22Rv1 (cell line): ENCODE measurements at regions not wholly inside any gene's neighbourhood (a gene's known extent, or its start where the extent isn't known, plus 50 kb on each side); places are given as distances from the start of the nearest gene placed in this dataset.
"Not testable (repeated sequence)": the region's sequence is repeated elsewhere in the genome, so short reads cannot be mapped to it uniquely, and the experiment has no call there.

Experiments
- H3K27ac ChIP-seq: fragments of 450-650 bp; 2 replicates; pipeline ENCODE4 v1.5.1; 2017
- ZFX ChIP-seq: fragments of 450-650 bp; IDR thresholded peaks from 2 replicates; pipeline ENCODE4 v1.6.1; 2017; ENCODE audit warnings: antibody characterized with exemption, borderline replicate concordance
- TF ChIP-seq, protein P1 (sequence below): fragments of 450-650 bp; IDR thresholded peaks from 2 replicates; pipeline ENCODE4 v1.5.1; 2017; ENCODE audit warnings: mild to moderate bottlenecking

DNA sequence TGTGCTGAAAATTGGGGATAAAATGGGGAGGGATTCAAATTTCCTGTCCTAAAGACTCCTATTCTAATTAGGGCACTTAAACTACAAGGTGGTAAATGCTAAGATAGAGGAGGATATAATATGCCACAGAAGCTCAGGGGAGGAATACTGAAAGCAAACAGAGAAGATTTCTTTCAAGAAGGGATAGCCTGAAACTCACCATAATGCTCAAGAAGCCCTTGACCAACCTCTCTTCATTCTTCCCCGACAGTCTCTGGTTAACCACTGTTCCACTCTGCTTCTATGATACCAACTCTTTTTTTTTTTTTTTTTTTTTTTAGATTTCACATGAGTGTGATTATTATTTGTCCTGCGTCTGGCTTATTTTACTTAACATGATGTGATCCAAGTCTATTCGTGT, 398.2 kb upstream of the FRG2C start:
- no peak overlapping the region for H3K27ac ChIP-seq
- no peak for TF ChIP-seq ZFX
- TF ChIP-seq, protein P1, sequence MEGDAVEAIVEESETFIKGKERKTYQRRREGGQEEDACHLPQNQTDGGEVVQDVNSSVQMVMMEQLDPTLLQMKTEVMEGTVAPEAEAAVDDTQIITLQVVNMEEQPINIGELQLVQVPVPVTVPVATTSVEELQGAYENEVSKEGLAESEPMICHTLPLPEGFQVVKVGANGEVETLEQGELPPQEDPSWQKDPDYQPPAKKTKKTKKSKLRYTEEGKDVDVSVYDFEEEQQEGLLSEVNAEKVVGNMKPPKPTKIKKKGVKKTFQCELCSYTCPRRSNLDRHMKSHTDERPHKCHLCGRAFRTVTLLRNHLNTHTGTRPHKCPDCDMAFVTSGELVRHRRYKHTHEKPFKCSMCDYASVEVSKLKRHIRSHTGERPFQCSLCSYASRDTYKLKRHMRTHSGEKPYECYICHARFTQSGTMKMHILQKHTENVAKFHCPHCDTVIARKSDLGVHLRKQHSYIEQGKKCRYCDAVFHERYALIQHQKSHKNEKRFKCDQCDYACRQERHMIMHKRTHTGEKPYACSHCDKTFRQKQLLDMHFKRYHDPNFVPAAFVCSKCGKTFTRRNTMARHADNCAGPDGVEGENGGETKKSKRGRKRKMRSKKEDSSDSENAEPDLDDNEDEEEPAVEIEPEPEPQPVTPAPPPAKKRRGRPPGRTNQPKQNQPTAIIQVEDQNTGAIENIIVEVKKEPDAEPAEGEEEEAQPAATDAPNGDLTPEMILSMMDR = no peak

DNA sequence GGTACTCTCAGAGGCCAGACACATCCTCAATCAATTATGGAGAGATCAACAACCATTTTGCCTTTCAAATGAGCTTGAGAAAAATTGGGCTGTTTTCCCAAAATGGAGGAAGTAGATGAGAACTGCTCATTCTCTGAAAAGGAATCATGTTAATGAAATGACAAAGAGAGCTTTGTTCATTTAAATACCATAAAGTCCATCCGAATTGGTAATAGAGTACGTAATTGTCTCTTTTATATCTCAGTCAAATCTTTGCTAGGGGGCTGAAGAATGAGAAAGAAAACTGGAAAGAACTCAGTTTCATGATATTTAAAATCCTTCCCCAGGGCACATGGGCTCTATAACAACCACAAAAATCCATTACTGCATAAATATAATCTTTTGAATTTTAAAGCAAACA, 395.6 kb upstream of the FRG2C start:
- H3K27ac ChIP-seq = not testable (repeated sequence)

DNA sequence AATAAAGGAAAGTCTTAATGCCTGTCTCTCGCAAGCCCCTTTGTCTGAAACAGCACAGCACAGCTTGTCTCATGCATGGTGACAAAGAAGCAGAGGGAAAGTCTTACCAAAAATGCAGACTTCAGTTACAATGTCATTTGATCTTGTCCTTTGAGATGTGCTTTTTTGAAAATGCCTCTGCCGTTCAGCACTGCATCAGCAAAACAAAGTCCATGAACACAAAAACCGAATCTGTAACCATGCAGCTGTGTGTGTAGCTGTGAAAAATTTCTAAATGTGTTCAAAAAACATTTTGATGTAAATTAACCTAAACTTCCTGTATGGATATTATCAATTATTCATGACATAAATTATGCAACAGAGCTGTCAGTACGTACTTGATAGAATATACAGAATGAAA, 391.9 kb upstream of the FRG2C start:
- not testable (repeated sequence) for H3K27ac ChIP-seq

DNA sequence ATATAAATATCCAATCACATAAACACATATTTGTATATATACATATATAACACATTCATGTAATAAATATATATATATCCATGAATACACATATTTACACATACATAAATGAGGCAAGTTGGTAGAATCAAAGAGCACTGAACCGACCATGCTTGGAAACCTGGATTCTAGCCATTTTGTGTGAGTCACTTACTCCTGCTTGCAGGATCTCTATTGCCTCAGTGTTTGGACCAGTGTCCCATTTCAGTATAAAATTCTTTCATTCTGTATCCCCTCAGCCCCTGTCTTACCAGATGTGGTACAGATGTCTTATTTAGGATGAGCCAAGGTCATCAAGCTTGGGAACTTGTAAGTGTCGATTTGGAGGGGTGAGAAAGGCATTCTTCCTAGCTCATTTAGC, 391.4 kb upstream of the FRG2C start:
- TF ChIP-seq, protein P1 = no peak
- no peak for TF ChIP-seq ZFX
- H3K27ac ChIP-seq = no peak overlapping the region

DNA sequence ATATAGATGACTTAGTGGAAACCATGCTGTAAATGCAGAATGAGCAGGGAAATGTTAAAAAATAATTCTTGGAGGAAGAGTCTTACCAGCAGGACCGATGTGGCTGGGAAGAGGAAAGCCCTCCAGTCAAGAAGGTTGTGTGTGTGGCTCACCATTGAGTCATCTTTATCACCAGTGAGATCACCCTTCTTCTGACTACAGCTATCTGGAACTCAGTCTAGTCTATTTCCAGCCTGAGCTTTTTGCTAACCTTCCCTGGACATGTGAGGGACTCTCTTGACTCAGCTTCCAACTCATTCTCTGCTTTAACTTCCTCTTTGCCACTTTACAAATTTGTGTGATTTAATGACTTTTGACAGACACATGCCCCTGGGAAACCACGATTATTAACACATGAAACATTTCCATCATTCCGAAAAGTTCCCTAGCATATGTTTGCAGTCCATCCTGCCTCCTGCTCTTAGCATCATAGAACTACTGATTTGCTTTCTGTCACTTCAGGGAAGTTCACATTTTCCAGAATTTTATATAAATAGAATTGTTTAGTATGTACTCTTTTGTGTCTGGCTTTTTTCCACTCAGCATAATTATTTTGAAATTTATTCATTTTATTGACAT, 378.5 kb upstream of the FRG2C start:
- H3K27ac ChIP-seq = not testable (repeated sequence)

DNA sequence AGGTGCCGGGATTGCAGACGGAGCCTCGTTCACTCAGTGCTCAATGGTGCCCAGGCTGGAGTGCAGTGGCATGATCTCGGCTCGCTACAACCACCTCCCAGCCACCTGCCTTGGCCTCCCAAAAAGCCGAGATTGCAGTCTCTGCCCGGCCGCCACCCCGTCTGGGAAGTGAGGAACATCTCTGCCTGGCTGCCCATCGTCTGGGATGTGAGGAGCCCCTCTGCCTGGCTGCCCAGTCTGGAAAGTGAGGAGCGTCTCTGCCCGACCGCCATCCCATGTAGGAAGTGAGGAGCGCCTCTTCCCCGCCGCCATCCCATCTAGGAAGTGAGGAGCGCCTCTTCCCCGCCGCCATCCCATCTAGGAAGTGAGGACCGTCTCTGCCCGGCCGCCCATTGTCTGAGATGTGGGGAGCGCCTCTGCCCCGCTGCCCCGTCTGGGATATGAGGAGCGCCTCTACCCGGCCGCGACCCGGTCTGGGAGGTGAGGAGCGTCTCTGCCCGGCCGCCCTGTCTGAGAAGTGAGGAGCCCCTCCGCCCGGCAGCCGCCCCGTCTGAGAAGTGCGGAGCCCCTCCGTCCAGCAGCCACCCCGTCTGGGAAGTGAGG, 375.1 kb upstream of the FRG2C start:
- H3K27ac ChIP-seq = not testable (repeated sequence)

DNA sequence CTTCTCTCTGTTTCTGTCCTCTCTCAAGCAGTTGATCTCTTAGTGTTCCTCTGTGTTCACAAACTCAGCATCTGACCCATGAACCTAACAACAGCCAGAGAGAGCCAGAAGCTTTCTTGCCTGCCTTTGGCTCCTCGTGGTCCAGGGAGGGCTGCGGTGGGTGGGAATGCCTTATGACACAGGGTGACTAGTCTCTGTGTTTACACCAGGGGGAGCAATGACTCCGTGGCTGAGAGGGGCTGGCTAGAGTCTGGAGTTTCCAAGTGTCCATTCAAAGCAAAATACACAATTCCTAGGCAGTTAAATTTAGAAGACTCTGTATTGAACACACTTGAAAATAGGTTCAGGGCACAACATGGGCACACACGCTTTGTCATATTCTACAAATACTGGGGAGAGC, 370.0 kb upstream of the FRG2C start:
- no peak overlapping the region for H3K27ac ChIP-seq

DNA sequence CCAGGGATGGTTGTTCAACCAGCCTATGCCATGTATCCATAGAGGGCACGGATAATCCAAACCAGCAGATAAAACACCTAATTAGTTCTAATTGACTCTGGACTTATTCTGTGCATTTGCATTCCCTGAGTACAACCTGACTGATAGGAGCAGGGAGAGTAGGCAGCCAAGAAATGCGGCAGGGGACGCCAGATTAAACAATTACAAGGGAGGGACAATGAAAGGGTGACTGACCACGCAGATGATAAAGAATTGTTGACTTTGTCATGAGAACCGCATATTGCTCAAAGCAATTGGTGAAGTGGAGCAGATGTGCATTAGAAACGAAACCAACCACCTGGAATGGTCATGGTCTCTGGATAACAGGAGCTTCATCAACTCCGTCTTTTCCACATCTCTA, 369.1 kb upstream of the FRG2C start:
- TF ChIP-seq, protein P1 = no peak
- TF ChIP-seq ZFX = no peak
- H3K27ac ChIP-seq = no peak overlapping the region

More for the DNA sequence above, 370.0 kb upstream of the FRG2C start:
- TF ChIP-seq, protein P1 = peak; percentile 47
- no peak for TF ChIP-seq ZFX

DNA sequence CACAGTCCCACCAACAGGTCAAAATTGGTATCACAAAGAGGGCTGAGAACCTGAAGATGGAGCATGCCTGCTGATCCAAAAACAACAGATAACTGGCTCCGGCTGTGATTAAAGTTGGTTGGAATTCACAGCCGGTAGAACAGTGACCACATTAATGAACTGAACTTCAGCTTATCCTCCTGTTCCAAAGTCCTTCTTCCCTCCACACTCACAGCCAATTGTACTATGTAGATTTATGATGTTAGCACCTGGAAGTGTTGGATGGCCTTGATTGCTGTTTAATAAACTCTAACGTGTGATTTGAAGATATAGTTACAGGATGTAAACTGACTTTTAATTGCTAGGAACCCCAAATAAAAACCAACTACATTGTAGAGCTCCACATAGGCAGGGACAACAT, 367.3 kb upstream of the FRG2C start:
- H3K27ac ChIP-seq = no peak overlapping the region
- no peak for TF ChIP-seq ZFX
- TF ChIP-seq, protein P1 = no peak

DNA sequence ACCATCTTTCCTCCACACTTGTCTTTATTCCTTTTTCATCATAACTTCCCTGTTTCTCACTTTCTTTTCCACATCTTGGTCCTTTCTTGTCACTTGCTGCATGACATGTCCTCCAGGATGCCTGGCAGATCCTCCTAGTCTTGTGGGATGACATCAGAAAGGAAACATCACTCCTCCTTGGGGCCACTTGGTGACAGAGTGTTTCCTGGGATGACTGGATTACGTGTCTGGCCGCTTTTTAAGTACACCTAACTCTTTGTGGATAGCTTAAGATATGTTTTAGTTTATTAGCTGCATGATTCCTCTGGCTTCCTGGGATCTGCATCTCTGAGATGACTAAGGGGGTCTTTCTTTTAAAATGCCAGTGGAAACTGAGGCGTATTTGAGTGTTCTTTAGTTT, 363.5 kb upstream of the FRG2C start:
- H3K27ac ChIP-seq = no peak overlapping the region
- TF ChIP-seq, protein P1 = no peak
- no peak for TF ChIP-seq ZFX

DNA sequence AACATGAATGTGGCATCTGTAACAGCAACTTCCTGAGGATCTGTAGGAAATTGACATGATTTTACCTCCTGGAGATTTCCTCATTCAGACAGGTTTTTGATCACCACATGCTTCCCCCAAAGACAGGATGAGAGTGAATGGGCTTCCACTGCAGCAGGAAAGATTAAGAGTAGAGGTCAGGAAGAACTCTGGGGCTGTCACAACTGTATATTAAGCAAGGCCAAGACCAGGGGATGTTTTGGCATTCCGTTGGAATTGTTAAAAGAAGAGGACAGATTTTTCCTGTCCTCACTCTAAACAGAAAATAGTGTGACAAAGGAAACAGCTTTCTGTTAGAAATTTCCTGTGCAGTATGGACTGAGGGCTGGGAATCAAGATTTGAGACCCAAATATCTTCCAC, 363.1 kb upstream of the FRG2C start:
- H3K27ac ChIP-seq = not testable (repeated sequence)
